ENCODE measurements at regions not wholly inside any gene's neighbourhood (a gene's known extent, or its start where the extent isn't known, plus 50 kb on each side); places are given as distances from the start of the nearest gene placed in this dataset.

GRCh38 chr6:156062091-156062563 lies 606.5 kb upstream of the NOX3 start:
- no peak overlapping the region for H3K4me3 Mint-ChIP-seq
- H3K36me3 Mint-ChIP-seq (ENCODE audit: low read depth) = no peaks in the 10 kb centered on the region
- no peak for TF ChIP-seq CTCF (conservative IDR thresholded peaks at IDR 0.05)
- H3K27ac Mint-ChIP-seq (ENCODE audit: unreplicated experiment) = no peak overlapping the region
- DNase-seq (ENCODE audit: low read depth, low spot score) = no peak
- peaks cover 6% of the 10 kb centered on the region for H3K4me1 Mint-ChIP-seq
- H3K27me3 Mint-ChIP-seq (ENCODE audit: low read depth) = no peaks in the 10 kb centered on the region
- peaks cover 7% of the 10 kb centered on the region for H3K9me3 Mint-ChIP-seq

GRCh38 chr6:156061465-156061864 lies 605.8 kb upstream of the NOX3 start:
- no peaks in the 10 kb centered on the region for H3K27me3 Mint-ChIP-seq (ENCODE audit: low read depth)
- peaks cover 7% of the 10 kb centered on the region for H3K9me3 Mint-ChIP-seq
- no peak overlapping the region for H3K27ac Mint-ChIP-seq (ENCODE audit: unreplicated experiment)
- no peak overlapping the region for H3K4me3 Mint-ChIP-seq
- H3K36me3 Mint-ChIP-seq (ENCODE audit: low read depth) = no peaks in the 10 kb centered on the region
- peaks cover 6% of the 10 kb centered on the region for H3K4me1 Mint-ChIP-seq
- TF ChIP-seq CTCF (conservative IDR thresholded peaks at IDR 0.05) = no peak
- no peak for DNase-seq (ENCODE audit: low read depth, low spot score)

- Mint-ChIP-seq H3K4me3 (no peak overlapping the region), H3K27me3 (ENCODE audit: low read depth) (no peaks in the 10 kb centered on the region), H3K4me1 (peaks cover 6% of the 10 kb centered on the region), H3K36me3 (ENCODE audit: low read depth) (no peaks in the 10 kb centered on the region), H3K27ac (ENCODE audit: unreplicated experiment) (no peak overlapping the region), H3K9me3 (peaks cover 7% of the 10 kb centered on the region)
- no peak for TF ChIP-seq CTCF (conservative IDR thresholded peaks at IDR 0.05)
- DNase-seq (ENCODE audit: low read depth, low spot score) = no peak
Observed at GRCh38 chr6:156060013-156060412, 604.4 kb upstream of the NOX3 start.

- no peak for TF ChIP-seq CTCF (conservative IDR thresholded peaks at IDR 0.05)
- DNase-seq (ENCODE audit: low read depth, low spot score) = no peak
- peaks cover 6% of the 10 kb centered on the region for H3K4me1 Mint-ChIP-seq
Observed at GRCh38 chr6:156058356-156058755, 602.7 kb upstream of the NOX3 start.

GRCh38 chr6:156057869-156058268 lies 602.2 kb upstream of the NOX3 start:
- H3K9me3 Mint-ChIP-seq = peaks cover 7% of the 10 kb centered on the region
- H3K4me1 Mint-ChIP-seq = peaks cover 6% of the 10 kb centered on the region
- H3K27me3 Mint-ChIP-seq (ENCODE audit: low read depth) = no peaks in the 10 kb centered on the region
- no peak for TF ChIP-seq CTCF (conservative IDR thresholded peaks at IDR 0.05)
- H3K4me3 Mint-ChIP-seq = no peak overlapping the region
- no peak overlapping the region for H3K27ac Mint-ChIP-seq (ENCODE audit: unreplicated experiment)
- H3K36me3 Mint-ChIP-seq (ENCODE audit: low read depth) = no peaks in the 10 kb centered on the region
- DNase-seq (ENCODE audit: low read depth, low spot score) = no peak

More at GRCh38 chr6:156058356-156058755, 602.7 kb upstream of the NOX3 start:
- Mint-ChIP-seq H3K27me3 (ENCODE audit: low read depth) (no peaks in the 10 kb centered on the region), H3K9me3 (peaks cover 7% of the 10 kb centered on the region), H3K36me3 (ENCODE audit: low read depth) (no peaks in the 10 kb centered on the region), H3K4me3 (no peak overlapping the region), H3K27ac (ENCODE audit: unreplicated experiment) (no peak overlapping the region)

GRCh38 chr6:156056085-156056484 lies 600.4 kb upstream of the NOX3 start:
- TF ChIP-seq CTCF (conservative IDR thresholded peaks at IDR 0.05) = no peak
- Mint-ChIP-seq H3K4me3 (no peak overlapping the region), H3K36me3 (ENCODE audit: low read depth) (no peaks in the 10 kb centered on the region), H3K27ac (ENCODE audit: unreplicated experiment) (no peak overlapping the region), H3K27me3 (ENCODE audit: low read depth) (no peaks in the 10 kb centered on the region), H3K9me3 (peaks cover 2% of the 10 kb centered on the region), H3K4me1 (no peaks in the 10 kb centered on the region)
- no peak for DNase-seq (ENCODE audit: low read depth, low spot score)
